NCI-H1092 treated with DMSO at 0.1 percent for 48 hours (cell line): ENCODE measurements at regions not wholly inside any gene's neighbourhood (a gene's known extent, or its start where the extent isn't known, plus 50 kb on each side); places are given as distances from the start of the nearest gene placed in this dataset.
"Not testable (repeated sequence)": the region's sequence is repeated elsewhere in the genome, so short reads cannot be mapped to it uniquely, and the experiment has no call there.

ENCODE experiments used
- DNase-seq: peaks from one replicate; lab custom pipeline; 2025; lab: John Stamatoyannopoulos, UW

DNA sequence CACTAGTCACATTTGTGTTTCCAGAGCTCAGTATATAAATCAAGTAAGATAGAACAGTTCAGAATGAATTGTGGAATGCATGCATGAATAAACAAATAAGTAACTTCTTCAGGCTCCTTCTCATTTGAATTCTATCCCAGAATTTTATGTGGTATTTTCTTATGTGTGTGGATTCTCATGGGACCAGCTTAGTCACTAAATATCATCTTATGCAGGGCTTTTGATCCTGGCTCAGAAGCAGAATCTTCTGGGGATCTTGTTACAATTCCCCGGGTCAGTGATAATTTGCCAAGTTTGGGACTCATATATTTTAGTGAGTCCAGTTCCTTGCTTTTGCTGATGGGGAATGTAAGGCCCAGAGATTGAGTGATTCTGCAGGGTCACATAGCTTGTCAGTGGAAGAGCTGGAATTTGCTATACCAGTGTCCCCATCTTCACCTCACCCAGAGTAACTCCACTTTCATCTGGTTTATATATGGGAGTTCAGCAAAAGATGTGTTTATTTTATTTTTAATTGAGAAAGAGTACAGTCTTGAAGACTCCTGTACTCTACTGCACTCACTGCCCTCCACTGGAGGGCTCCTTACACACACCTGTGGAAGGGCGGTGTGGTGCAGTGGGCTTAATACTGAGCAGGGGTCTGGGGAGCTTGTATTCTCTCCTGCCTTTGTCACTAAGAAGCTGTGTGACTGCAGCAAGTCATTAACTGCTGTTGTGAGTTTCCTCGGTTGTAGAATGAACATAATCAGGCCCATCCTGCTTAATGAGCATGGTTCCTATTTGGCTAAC is 198.2 kb upstream of the CXorf66 start:
- no peak for DNase-seq

DNA sequence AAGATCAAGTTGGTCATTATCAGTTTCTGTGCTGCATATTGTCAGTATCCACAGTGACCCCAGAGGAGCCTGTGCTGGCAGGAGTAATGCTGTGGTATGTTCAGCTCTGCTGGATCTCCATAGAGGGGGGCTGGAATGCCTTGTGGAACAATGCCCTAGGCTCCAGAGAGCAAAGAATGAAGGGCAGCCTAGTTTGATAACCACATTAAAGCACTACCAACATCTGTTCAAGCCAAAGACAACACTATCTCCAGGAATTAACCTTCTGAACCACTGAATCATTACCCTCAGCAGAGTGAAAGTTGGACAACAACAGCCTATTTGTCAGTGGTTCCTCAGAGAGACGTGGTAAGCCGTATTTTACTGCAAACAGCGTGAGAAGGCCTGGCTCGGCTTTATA is 192.3 kb upstream of the CXorf66 start:
- no peak for DNase-seq

DNA sequence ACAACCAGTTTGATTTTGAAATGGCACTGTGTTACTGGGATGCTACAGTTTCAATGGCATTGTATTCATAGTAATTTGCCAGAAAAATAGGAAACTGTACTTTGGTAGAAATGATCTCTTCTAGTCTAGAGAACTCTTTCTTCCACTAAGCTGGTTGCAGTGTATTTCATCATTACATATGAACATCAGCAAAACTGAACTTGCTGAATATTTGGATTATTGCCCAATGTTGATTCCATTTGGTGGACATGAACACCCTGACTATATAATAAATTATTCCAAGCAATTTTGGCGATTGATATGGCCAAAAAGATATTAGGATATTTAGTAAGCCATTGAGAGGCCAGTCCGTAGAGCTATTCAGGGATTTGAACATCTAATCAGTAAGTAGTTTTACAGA is 191.8 kb upstream of the CXorf66 start:
- DNase-seq = no peak

DNA sequence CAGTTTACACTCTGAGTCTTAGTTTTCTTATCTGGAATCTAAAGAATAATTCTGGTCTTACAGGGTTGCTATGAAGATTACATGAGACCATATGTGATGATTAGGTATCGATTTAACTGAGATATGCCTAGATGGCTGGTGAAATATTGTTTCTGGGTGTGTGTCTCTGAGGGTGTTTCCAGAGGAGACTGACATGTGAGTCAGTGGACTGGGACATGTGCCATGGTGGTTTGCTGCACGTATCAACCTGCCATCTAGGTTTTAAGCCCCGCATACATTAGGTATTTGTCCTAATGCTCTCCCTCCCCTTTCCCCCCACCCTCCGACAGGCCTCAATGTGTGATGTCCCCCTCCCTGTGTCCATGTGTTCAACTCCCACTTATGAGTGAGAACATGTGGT is 186.0 kb upstream of the CXorf66 start:
- no peak for DNase-seq

DNA sequence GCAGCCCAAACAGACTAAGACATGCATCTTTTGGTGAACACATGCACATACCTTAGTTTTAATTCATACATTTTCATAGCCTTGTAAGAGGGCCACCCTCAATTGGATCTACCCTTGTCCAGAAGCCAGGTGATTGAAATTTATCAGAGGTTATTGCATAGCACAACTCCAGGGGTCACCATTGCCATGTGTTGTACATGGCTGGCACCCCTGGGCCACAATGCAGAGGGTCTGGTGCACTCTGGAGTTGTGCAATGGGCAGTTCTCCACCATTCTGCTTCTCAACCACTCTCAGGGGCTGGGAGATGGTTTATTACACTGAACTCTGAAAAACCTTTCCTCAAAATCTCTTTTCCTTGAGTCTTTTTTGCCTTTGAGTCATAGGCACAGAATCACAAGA is 184.4 kb upstream of the CXorf66 start:
- no peak for DNase-seq

DNA sequence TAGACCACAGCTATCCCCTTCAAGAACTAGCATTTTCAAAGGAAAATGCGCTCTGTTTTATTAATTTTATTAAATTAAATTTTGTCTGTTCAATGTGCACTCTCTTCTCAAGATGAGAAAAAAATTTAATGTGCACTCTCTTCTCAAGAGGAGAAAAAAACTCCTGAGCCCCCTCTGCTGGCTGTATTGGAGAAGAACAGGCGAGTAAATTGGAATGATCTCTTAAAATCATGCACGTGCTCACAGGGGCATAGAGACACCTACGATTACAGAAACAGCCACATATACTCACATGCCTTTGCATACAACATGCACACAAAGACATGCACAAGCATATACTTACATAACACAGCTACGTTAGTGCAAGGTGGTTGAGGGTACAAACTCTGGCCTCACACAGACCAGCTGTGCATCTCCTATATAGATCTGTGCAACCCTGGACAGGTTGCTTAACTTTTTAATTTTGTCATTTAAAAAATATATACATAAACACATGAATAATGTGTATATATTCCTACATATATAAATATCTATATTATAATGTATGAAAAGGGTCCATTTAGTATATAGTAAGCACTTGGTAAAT is 176.2 kb upstream of the CXorf66 start:
- no peak for DNase-seq

DNA sequence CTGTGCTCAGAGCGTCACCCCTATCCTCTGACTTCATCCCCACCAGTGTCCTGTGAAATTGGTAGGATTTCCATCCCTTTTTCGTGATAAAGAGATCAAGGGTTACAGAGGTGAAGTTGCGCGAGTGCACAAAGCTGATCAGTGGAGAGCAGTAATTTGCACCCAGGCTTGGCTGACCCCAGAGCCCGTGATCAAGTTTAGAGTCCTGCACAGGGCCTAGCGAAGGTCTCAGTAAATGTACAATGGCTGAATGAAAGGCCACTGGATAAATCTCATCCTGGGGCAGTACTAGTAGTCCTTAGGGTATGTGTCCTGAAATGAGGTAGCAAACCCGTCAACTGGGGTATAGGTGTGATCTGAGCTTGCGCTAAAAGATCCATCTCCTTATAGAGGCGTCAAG is 173.2 kb upstream of the CXorf66 start:
- DNase-seq = not testable (repeated sequence)

DNA sequence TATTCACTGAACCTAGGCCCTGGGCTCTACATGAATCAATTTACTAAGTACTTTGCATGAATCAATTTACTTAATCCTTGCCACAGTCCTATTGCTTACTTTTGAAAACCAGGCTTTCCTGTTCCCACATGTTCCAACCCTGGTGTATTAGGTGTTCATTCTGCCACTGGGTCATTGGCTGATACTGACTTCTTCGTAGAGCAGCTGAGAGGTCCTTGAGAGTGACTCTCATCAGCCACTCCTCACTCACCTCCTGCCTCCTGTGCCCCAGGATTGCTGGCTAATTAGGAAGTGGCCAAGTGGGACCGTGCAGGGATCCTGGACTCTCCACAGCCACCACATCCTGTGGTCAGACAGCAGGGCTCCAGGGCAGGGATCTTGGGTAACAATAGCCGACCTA is 172.7 kb upstream of the CXorf66 start:
- not testable (repeated sequence) for DNase-seq

DNA sequence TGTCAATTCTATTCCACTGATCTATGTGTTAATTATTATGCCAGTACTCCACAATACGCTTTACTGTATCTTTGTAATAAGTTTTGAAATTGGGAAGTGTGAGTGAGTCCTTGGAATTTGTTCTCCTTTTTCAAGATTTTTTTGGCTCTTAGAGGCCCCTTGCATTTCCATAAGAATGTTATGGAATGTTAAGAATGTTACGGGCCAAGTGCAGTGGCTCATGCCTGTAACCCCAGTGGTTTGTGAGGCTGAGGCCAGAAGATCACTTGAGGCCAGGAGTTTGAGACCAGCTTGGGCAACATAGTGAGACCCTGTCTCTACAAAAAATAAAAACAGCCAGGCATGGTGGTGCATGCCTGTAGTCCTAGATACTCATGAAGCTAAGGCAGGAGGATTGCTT is 167.6 kb upstream of the CXorf66 start:
- no peak for DNase-seq

DNA sequence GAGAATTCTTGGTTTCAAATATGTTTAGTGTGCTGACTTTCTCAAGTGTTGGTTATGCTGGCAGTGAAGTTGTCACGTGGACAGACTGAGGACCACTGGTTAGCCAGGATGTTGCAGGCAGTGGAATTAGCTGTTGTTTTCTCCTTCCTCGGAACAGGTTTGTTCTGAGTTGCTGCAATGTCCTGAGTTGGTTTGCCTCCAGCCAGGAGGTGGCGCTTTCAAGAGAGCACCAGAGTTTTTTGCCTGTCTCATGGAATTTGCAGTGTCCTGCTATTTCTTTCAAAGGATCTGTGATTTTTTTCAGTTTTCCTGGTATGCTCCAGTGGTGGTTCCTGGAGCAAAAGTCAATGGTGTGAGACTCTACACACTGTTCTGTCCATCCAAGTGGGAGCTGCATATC is 158.1 kb upstream of the CXorf66 start:
- DNase-seq = no peak

DNA sequence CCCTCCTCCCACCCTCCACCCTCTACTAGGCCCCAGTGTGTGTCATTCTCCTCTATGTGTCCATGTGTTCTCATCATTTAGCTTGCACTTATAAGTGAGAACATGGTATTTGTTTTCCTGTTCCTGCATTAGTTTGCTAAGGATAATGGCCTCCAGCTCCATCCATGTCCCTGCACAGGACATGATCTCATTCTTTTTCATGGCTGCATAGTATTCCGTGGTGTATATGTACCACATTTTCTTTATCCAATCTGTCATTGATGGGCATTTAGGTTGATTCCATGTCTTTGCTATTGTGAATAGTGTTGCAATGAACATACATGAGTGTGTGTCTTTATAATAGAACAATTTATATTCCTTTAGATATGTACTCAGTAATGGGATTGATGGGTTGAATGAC is 148.7 kb upstream of the CXorf66 start:
- DNase-seq = not testable (repeated sequence)

DNA sequence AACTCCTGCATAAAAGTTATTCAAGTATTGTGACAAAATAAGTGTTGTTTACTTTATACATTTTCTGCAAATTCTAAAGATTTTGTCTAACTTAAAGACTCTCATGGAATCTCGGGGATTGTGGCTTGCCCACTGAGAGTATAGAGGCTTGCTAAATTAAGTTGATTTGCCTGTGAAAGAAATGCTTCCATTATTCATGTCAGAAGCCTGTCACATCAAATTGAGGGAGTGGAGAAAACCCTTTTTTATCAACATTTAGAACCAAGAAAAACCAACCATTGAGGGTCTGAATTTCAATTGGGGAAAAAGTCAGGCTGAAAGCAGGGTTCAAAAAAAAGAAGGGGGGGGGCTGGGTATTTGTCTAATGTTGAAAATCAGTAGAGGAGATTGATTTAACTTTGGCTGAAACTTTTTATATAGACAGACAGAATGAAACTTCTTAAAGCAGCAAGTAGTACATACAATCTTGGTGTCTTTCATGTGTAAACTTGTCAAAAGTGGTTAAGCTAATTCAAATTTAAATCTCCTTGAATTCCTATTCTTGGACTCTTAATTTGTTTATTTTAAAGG is 144.8 kb upstream of the CXorf66 start:
- DNase-seq = no peak

DNA sequence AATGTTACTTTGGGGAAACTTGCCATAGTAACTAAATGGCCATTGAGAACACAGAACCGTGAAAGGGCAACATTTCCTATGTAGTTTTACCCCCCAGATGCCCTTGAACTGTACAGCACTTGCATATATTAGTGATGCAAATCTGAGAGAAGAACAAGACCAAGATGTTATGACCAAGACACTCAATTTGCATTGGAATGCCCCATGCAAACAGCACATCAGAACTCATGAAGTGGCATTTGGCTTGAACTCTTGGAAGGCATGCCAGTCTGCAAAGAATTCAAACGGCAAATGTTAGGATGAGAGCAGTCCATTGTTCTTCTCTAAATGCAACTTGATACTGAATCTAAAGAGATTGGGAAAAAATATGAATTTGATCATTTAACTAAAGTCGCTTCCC is 139.4 kb upstream of the CXorf66 start:
- no peak for DNase-seq

DNA sequence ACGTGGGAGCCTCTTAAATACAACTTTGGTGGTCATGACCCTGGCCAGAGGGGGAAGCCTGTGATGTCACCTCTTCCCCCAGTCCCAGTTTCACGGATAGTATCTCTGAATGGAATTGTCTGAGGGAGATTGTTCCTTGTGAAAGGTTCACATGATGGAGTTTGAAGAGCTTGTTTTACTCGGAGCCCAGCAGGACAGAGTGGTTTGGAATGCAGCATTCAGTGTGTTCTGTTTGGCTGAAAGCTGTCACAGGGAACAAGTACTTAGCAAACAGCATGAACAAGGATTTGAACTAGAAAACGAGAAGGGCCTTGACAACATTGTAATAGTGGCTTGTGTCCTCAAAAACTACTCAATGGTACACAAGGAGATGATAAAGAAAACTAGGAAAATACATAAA is 133.9 kb upstream of the CXorf66 start:
- DNase-seq = no peak

DNA sequence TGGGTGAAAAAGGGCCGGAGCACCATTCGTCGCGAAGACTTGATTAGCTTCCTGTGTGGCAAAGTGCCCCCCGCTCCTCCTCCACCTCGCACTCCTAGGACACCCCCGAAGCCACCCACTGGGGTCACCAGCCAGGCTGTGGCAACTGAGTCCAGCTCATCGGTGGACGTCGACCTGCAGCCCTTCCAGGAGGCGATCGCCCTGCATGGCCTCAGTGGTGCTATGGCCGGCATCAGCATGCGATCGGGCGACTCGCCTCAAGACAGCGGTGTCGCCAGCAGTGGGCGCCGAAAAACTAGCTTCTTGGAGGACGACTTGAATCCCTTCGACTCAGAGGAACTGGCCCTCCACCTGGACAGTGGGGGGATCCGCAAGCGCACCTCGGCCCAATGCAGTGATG is 126.8 kb upstream of the CXorf66 start:
- DNase-seq = no peak

DNA sequence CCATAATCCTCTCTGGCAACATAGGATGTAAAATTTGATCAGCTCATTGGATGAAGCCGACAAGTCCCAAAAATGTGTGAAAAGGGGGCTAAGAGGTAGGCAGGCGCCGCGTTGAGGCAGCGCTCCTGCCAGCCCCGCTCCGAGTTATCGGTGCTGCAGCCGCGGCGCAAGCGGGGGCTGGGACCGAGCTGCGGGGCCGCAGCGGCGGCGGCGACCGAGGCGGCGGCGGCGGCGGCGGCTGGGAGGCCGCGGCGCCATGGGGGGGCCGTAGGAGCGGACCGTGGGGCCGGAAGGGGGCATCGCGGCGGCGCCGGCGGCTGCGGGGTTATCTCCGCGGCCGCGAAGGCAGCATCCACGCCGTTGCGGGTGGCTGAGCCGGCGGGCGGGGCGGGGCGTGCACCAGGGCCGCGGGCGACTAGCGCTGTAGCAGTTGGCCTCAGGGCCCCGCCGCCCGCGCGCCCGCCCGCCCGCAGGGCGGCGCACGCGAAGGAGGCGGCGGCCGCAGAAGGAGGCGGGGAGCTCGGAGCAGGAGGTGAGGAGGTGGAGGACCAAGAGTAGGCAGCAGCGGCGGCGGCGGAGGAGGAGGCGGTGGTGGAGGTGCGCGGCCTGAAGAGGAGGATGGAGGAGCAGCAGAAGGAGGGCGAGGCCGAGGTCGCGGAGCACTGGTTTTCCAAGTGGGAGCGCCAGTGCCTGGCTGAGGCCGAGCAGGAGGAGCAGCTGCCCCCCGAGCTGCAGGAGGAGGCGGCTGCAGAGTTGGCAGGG is 126.0 kb upstream of the CXorf66 start:
- no peak for DNase-seq

DNA sequence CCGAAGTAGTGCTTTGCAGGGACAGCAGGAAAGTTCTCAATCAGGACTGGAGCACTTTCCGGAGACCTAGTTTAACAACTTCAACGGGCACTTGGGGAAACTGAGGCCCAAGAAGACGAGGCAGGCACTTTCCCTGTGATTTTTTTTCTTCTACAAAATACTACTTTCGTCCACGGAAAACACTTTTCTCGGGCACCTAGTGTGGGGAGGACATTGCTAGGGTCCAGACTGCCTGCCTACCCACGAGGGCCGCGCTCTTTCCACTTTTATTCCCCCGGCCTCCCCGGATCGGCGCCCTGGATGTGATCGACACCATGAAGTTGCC is 125.4 kb upstream of the CXorf66 start:
- no peak for DNase-seq

DNA sequence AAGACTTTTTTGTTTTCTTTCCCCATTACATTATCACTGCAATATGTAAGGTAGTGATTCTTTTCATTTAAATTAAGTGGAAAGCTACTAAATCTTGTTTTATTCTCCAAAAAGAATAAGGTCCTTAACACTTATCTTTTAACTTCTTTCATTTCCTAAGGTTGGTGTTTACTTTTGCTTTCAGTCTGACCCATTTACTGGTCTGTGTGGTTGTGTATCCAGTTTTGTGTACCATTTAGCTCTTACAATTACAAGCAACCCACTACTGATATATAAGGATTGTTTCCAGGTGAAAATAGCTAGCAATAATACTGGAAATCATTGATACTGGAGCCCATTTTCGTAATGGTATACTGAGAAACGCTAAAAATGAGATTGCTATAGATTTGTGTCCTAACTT is 123.1 kb upstream of the CXorf66 start:
- DNase-seq = no peak

DNA sequence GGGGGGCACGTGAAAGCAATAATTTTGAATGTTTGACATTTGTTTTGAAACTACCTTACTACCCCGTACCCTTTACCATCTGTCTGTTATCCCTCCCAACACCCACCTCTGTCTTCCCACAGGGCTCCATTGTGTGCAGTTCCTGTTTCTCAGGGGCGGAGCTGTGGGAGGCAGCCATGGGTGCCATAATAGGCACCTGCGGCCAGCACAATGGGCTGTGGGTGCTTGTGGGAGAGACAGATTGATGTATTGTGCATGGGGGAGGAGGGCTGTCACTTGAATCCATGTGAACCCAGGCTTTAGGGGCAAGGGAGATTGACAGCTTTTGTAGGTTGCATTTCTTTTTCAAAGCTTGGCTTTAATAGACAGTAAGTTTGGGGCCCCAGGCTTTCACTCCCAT is 122.6 kb upstream of the CXorf66 start:
- DNase-seq = no peak

DNA sequence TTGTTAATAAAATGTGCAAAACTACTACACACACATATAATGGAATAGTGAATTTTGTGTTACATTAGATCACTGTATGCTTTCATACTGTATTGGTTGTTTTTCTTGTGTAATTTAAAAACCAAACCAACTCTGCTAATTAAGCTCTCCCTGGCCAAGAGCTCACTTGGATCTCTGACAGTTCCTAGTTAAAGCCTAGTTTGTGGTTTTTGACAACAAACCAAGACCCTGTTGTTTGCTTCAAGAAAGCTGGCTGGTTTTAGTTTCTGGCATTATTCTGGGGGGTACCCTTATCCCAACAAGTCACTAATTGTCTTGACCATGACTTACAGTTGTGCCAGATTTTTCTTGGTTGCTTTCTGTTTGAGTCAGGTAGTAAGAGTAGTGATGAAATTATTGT is 121.4 kb upstream of the CXorf66 start:
- no peak for DNase-seq

DNA sequence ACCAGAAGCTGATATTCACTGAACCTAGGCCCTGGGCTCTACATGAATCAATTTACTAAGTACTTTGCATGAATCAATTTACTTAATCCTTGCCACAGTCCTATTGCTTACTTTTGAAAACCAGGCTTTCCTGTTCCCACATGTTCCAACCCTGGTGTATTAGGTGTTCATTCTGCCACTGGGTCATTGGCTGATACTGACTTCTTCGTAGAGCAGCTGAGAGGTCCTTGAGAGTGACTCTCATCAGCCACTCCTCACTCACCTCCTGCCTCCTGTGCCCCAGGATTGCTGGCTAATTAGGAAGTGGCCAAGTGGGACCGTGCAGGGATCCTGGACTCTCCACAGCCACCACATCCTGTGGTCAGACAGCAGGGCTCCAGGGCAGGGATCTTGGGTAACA is 109.5 kb upstream of the CXorf66 start:
- DNase-seq = not testable (repeated sequence)

DNA sequence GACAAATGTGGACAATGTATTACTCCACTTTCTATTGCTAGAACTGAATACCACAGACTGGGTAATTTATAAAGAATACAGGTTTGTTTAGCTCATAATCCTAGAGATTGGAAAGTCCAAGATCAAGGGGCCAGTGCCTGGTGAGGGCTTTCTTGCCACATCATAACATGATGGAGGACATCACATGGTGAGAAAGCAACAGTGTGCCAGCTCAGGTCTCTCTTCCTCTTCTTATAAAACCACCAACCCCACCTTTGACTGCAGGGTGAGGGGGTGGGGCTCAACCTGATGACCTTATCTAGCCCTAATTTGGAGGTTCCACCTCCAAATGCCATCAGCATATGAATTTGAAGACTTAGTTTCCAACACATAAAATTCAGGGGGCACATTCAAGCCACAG is 105.7 kb upstream of the CXorf66 start:
- no peak for DNase-seq
